ENCODE measurements at regions not wholly inside any gene's neighbourhood (a gene's known extent, or its start where the extent isn't known, plus 50 kb on each side); places are given as distances from the start of the nearest gene placed in this dataset.

GRCh38 chr6:165949324-165949723 is 218.3 kb downstream of the TBXT start (continued):
- TF ChIP-seq, protein P1, sequence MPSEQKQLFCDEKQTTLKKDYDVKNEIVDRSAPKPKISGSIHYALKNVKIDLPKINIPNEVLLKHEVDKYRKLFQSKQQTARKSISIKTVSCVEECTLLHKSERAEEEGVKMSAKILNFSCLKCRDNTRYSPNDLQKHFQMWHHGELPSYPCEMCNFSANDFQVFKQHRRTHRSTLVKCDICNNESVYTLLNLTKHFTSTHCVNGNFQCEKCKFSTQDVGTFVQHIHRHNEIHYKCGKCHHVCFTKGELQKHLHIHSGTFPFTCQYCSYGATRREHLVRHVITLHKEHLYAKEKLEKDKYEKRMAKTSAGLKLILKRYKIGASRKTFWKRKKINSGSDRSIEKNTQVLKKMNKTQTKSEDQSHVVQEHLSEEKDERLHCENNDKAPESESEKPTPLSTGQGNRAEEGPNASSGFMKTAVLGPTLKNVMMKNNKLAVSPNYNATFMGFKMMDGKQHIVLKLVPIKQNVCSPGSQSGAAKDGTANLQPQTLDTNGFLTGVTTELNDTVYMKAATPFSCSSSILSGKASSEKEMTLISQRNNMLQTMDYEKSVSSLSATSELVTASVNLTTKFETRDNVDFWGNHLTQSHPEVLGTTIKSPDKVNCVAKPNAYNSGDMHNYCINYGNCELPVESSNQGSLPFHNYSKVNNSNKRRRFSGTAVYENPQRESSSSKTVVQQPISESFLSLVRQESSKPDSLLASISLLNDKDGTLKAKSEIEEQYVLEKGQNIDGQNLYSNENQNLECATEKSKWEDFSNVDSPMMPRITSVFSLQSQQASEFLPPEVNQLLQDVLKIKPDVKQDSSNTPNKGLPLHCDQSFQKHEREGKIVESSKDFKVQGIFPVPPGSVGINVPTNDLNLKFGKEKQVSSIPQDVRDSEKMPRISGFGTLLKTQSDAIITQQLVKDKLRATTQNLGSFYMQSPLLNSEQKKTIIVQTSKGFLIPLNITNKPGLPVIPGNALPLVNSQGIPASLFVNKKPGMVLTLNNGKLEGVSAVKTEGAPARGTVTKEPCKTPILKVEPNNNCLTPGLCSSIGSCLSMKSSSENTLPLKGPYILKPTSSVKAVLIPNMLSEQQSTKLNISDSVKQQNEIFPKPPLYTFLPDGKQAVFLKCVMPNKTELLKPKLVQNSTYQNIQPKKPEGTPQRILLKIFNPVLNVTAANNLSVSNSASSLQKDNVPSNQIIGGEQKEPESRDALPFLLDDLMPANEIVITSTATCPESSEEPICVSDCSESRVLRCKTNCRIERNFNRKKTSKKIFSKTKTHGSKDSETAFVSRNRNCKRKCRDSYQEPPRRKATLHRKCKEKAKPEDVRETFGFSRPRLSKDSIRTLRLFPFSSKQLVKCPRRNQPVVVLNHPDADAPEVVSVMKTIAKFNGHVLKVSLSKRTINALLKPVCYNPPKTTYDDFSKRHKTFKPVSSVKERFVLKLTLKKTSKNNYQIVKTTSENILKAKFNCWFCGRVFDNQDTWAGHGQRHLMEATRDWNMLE (tag by site-specific recombination; conservative IDR thresholded peaks at IDR 0.05; ENCODE audit: low read depth) = no peak
- TF ChIP-seq, protein P2, sequence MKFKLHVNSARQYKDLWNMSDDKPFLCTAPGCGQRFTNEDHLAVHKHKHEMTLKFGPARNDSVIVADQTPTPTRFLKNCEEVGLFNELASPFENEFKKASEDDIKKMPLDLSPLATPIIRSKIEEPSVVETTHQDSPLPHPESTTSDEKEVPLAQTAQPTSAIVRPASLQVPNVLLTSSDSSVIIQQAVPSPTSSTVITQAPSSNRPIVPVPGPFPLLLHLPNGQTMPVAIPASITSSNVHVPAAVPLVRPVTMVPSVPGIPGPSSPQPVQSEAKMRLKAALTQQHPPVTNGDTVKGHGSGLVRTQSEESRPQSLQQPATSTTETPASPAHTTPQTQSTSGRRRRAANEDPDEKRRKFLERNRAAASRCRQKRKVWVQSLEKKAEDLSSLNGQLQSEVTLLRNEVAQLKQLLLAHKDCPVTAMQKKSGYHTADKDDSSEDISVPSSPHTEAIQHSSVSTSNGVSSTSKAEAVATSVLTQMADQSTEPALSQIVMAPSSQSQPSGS (tag by site-specific recombination; IDR thresholded peaks at IDR 0.05; ENCODE audit: low read depth) = no peak

DNA sequence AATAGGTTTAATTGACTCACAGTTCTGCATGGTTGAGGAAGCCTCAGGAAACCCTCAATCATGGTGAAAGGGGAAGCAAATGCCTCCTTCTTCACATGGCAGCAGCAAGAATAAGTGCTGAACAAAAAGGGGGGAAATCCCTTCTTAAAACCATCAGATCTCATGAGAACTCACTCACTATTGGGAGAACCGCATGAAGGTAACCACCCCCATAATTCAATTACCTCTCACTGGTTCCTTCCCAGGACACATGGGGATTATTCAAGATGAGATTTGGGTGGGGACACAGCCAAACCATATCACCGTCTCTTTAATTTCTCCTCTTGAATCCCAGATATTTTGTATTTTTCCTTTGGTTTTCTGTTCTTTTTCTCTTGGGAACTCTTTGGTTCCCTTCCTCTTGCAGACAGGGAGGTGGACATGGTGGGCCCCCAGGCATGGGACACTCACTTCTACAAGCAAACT is 223.6 kb downstream of the TBXT start:
- no peak overlapping the region for H3K4me3 ChIP-seq (ENCODE audit: low read depth, low read length)
- ChIA-PET CTCF (no interaction called here), POLR2A (no interaction called here)
- TF ChIP-seq, protein P2 (tag by site-specific recombination; IDR thresholded peaks at IDR 0.05; ENCODE audit: low read depth) = no peak
- TF ChIP-seq ZNF792 (tag by site-specific recombination; IDR thresholded peaks at IDR 0.05) = no peak
- TF ChIP-seq ZNF121 (tag by site-specific recombination; IDR thresholded peaks at IDR 0.05) = no peak
- TF ChIP-seq, protein P3, sequence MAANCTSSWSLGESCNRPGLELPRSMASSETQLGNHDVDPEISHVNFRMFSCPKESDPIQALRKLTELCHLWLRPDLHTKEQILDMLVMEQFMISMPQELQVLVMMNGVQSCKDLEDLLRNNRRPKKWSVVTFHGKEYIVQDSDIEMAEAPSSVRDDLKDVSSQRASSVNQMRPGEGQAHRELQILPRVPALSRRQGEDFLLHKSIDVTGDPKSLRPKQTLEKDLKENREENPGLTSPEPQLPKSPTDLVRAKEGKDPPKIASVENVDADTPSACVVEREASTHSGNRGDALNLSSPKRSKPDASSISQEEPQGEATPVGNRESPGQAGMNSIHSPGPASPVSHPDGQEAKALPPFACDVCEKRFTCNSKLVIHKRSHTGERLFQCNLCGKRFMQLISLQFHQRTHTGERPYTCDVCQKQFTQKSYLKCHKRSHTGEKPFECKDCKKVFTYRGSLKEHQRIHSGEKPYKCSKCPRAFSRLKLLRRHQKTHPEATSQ (tag by site-specific recombination; IDR thresholded peaks at IDR 0.05) = no peak
- H3K9me3 ChIP-seq (ENCODE audit: control insufficient read depth, insufficient read depth, low read depth, low read length) = no peaks in the 10 kb centered on the region; the same call in 1 of the 2 replicates
- H3K36me3 ChIP-seq (ENCODE audit: control insufficient read depth in 2 of 2, insufficient read depth in 1 of 2, low read length in 2 of 2) = no peaks in the 10 kb centered on the region
- no peaks in the 10 kb centered on the region for H3K4me1 ChIP-seq (ENCODE audit: control insufficient read depth, insufficient read depth, low read length)
- H3K27ac ChIP-seq (ENCODE audit: extremely low read depth, low read depth, low read length) = no peak overlapping the region

DNA sequence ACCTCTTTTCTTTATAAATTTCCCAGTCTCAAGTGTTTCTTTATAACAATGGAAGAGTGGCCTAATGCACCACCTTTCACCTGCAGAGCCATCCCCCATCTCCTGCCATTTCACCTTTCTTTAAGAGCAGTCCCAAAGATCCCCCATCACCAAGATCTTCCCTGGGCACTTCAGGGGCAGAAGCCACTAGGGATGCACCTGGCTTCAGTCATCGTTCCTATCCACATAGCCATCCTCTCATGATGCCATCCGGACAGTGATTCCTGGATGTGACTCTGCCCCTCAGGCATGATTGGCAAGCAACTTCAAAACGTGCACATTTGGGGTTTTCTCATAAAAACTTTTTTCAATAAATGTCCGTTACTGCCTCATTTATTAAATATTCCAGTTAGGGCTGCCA is 225.9 kb downstream of the TBXT start:
- Histone ChIP-seq H3K9me3 (ENCODE audit: control insufficient read depth, insufficient read depth, low read depth, low read length) (no peaks in the 10 kb centered on the region; the same call in 1 of the 2 replicates), H3K27ac (ENCODE audit: extremely low read depth, low read depth, low read length) (no peak overlapping the region), H3K36me3 (ENCODE audit: control insufficient read depth in 2 of 2, insufficient read depth in 1 of 2, low read length in 2 of 2) (no peaks in the 10 kb centered on the region), H3K4me1 (ENCODE audit: control insufficient read depth, insufficient read depth, low read length) (no peaks in the 10 kb centered on the region), H3K4me3 (ENCODE audit: low read depth, low read length) (no peak overlapping the region)
- ChIA-PET CTCF (no interaction called here), POLR2A (no interaction called here)
- no peak for TF ChIP-seq SP2 (tag by site-specific recombination; IDR thresholded peaks at IDR 0.05)
- no peak for TF ChIP-seq SP7 (tag by site-specific recombination; IDR thresholded peaks at IDR 0.05)
- TF ChIP-seq, protein P4, sequence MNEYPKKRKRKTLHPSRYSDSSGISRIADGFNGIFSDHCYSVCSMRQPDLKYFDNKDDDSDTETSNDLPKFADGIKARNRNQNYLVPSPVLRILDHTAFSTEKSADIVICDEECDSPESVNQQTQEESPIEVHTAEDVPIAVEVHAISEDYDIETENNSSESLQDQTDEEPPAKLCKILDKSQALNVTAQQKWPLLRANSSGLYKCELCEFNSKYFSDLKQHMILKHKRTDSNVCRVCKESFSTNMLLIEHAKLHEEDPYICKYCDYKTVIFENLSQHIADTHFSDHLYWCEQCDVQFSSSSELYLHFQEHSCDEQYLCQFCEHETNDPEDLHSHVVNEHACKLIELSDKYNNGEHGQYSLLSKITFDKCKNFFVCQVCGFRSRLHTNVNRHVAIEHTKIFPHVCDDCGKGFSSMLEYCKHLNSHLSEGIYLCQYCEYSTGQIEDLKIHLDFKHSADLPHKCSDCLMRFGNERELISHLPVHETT (tag by site-specific recombination; IDR thresholded peaks at IDR 0.05) = no peak
- no peak for TF ChIP-seq FEZF1 (tag by site-specific recombination; IDR thresholded peaks at IDR 0.05)
- no peak for TF ChIP-seq ZNF701 (tag by site-specific recombination; IDR thresholded peaks at IDR 0.05)
- TF ChIP-seq ZNF558 (tag by site-specific recombination; IDR thresholded peaks at IDR 0.05) = no peak
- TF ChIP-seq ZNF521 (tag by site-specific recombination; IDR thresholded peaks at IDR 0.05) = no peak
- no peak for TF ChIP-seq ZNF549 (tag by site-specific recombination; IDR thresholded peaks at IDR 0.05)
- TF ChIP-seq ZNF26 (tag by site-specific recombination; IDR thresholded peaks at IDR 0.05) = no peak
- TF ChIP-seq ZNF239 (tag by site-specific recombination; IDR thresholded peaks at IDR 0.05) = no peak
- TF ChIP-seq IKZF3 (tag by site-specific recombination; IDR thresholded peaks at IDR 0.05) = no peak
- no peak for TF ChIP-seq GFI1B (tag by site-specific recombination; IDR thresholded peaks at IDR 0.05)
- TF ChIP-seq EGR2 (tag by site-specific recombination; IDR thresholded peaks at IDR 0.05; ENCODE audit: low read depth) = no peak
- no peak for TF ChIP-seq ZNF214 (tag by site-specific recombination; IDR thresholded peaks at IDR 0.05; ENCODE audit: borderline replicate concordance)
- TF ChIP-seq ZNF596 (tag by site-specific recombination; IDR thresholded peaks at IDR 0.05) = no peak
- no peak for TF ChIP-seq ZNF133 (tag by site-specific recombination; IDR thresholded peaks at IDR 0.05)

Data from HEK293 (cell line).